HG02642 (cell line): ENCODE measurements at regions not wholly inside any gene's neighbourhood (a gene's known extent, or its start where the extent isn't known, plus 50 kb on each side); places are given as distances from the start of the nearest gene placed in this dataset.
"Not testable (repeated sequence)": the region's sequence is repeated elsewhere in the genome, so short reads cannot be mapped to it uniquely, and the experiment has no call there.

ENCODE experiments used
- ATAC-seq: cut with Tn5 transposase; IDR thresholded peaks from one replicate; pipeline ENCODE4 v1.9.1; 2021; ENCODE audit warnings: mild to moderate bottlenecking; ENCODE audit not compliant: unreplicated experiment, poor library complexity

DNA sequence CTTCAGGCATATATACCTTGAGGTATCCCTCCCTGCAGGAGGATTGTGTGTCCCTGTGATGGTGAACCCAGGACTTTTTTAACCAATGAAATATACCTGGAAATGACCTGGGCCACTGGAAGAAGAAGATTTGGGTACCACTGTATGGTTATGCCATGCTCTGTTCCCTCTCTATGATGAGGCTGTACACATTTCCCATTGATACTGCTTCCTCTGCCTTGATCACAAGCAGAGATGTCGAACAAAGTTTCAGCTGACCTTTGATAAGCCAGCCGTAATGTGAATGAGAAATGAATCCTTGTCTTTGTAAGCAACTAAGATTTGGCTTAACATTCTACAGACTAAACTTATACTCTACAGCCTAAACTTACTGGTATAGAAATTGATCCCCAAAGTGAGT lies 78.4 kb upstream of the SPOPL start:
- no peak for ATAC-seq

DNA sequence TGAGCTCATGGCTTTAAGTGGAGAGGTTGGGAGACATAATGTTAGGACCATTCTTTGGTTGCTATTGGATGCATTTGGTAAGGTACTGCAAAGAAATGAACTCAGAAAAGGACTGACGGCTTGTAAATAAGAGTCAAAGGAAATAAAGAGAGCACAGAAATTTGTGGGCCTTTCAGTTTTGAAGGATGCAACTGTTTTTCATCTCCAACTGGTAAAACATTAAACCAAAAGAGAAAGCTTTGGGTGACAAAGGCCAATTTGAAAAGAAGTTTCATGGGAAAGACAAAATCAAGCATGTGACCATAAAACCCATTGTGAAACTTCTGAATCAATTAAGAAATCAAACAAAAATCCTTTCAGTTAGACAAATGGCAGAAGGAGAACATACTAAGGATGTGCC lies 77.8 kb upstream of the SPOPL start:
- ATAC-seq: no peak

DNA sequence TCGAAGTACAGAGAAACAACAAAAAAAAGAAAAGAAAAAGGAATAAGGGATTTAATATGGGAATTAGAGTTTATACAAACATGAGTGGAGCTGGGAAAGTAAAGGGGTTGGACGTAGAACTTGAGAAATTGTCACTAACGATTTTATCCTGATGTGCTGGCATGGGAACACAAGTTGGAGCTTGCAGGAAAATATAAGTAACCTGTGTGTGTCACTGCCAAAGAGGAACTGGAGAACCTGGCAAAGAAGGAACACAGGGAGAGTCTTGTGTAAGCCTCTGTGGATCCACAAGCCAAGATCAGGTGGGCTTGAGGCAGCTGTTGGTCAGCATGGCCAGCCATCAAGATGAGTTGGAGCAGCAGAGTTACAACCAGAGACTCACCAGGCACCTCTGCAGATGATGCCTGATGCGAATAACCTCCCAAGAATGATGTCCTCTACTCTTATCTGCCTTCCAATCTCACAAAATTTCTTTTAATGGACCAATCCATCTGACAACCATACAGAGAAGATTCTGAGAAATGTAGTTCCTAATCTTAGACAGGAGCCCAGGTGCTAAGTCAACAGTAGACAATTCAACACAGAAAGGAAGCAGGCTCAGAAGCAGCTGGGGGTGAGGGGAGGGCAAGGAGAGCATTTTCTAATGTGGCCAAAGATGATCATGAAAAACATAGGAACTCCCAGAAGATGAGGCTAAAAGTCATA lies 77.0 kb upstream of the SPOPL start:
- ATAC-seq: no peak

DNA sequence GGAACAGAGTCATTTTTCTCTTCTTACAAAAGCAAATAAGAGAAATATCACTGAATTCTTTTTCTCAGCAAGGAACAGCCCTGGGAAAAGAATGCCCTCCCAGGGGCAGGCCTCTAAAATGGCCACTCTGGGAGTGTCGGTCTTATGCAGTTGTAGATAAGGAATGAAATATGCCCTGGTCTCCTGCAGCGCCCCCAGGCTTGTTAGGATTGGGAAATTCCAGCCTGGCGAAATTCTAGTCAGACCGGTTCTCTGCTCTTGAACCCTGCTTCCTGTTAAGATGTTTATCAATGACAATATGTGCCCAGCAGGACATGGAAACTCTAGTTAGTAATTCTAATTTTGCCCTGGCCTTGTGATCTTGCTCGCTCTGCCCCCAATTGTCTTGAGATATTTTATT lies 75.5 kb upstream of the SPOPL start:
- ATAC-seq: not testable (repeated sequence)

DNA sequence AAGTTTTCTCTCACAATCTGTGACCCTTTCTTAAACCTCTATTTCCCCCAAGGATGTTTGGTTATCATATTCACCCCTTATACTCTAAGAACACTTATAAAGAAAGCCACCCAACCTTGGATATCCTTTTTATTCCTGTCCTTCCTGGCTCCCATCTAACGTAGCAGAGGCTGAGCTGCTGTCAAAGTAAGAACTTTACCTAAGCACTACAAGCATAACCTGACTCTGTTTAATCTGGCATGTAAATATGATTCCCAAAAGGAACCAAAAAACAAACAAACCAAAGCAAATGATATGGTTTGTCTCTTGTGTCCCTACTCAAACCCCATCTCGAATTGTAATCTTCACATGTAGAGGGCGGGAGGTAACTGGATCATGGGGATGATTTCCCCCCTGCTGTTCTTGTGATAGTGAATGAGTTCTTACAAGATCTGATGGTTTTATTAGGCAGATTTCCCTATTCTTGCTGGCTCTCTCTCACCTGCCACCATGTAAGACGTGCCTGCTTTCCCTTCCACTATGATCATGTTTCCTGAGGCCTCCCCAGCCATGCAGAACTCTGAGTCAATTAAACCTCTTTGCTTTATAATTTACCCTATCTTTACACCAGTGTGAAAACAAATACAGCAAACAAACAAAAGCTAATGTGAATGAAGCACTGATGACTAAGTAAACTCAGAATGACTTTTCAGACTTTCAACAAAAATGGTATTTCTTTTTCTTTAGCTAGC lies 72.7 kb upstream of the SPOPL start:
- ATAC-seq: no peak

DNA sequence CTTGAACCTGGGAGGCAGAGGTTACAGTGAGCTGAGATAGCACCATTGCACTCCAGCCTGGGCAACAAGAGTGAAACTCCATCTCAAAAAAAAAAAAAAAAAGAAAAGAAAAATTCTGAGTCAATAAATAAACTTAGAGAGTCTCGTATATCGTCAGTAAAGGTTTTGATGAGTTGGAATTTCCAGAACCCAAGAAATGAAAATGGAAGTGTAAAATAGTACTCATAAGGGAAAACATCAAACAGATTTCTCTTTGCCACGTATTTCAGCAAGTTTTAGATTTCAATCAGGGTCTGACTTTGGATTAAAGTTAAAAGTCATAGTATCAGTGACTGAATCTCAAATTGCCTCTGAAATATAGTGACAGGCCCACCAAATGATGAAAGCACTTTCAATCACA lies 71.4 kb upstream of the SPOPL start:
- ATAC-seq: no peak

DNA sequence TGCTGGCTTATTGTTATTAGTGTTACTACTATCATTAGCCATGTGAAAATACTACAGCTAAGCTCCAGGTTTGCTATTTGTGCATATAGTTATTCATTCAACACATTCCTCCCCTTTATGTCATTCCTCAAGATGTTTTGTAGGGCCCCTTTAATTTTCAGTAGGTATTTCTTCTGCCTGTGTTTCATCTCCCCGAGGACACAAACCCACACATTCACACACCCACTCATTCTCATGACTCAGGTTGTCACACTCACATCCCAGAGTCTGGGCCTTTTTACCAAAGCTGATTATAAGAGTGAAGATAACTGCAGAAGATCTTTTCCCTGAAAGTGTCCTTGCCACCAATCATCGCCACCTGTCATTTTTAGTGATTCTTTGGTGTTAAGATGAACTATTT lies 68.6 kb upstream of the SPOPL start:
- no peak for ATAC-seq

DNA sequence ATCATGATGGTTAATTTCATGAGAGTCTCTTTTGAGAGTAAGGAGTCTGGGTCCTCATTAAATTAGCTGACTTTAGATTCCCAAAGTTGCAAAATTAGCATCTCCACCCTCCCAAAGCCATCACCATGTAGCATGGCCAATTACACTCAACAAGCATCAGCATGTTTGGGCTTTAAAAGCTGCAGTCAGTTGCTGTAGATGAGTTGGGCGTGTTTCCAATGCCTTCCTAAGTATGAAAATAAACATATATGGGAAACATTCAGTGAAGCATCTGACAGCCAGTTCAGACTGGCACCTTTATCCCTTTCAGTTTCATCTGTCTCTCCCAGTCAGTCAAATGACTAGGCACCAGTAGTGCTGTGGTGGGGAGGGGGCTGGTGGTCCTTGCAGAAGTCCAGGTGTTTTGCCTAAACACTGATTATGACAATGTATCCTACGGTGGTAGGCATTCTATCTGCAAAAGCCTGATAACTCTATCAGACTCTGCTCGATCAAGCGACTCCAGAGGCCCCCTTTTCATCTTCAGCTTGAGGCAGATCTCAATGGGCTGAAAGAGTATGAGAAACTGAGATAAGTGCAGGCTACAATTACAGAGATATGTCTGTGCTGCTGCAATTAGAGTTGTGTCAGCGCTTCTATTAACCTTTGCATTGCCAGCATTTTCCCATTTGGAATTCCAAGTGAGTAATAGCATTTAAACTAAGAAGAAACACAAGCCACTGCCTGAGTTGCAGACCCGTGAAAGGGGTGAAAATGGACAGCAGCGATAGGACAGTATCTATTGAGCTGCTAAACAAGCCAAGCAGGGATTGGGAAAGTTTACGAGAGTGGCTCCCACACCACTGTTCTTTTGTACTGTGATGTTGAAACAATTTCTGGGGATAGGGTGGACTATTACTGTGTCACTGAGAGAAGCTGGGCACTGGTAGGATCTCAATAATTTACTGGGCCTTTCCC lies 67.3 kb upstream of the SPOPL start:
- no peak for ATAC-seq

DNA sequence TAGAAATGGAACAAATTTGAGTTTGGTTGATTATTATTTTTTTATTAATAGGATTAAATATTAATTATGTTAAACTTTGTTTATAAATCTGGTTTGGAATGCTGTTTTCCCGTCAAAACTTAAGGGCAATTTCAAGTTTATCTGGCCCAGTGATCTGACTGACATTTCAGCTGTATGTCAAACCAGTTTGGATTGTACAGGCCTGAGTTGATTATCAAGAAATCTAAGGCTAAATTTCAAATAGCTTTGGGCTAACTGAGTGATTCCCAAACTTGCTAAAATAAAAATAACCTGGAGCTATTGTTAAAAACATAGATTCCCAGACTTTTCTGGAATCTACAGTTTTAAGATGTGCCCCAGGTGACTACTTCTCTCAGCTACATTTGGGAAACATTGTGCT lies 65.9 kb upstream of the SPOPL start:
- no peak for ATAC-seq

DNA sequence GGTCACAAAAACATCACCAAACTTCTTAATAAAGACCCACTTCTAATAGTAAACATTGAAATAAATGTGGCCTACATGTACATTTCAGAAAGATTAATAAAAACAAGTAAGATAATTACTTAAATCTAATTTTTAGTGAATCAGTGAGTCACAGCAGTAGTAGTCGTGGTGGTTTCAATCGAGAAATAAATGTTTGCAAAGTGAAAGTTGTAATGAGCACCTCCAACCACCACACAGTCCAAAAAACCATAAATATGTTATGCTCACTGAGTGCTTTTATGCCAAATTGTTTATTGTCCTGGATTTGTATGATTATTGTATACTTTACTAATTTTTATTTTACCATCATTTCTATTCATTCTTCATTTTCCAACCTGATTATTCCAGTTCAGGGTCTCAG lies 61.8 kb upstream of the SPOPL start:
- no peak for ATAC-seq

DNA sequence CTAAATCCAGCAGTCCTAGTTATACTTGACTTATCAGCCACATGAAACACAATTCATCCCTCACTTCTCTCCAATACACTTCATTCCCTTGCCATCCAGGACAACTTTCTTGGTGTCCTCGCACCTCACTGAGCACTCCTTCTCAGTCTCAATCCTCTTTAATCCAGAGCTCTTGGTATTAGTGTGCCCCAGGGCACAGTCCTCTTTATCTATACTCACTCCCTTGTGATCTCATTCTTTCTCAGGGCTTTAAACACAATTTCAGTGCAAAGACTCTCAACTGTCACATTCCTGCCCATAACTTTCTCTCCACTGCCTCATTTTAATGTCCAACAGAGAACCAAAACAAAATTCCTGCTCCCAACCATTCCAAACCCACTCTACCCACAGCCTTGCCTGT lies 60.8 kb upstream of the SPOPL start:
- no peak for ATAC-seq

DNA sequence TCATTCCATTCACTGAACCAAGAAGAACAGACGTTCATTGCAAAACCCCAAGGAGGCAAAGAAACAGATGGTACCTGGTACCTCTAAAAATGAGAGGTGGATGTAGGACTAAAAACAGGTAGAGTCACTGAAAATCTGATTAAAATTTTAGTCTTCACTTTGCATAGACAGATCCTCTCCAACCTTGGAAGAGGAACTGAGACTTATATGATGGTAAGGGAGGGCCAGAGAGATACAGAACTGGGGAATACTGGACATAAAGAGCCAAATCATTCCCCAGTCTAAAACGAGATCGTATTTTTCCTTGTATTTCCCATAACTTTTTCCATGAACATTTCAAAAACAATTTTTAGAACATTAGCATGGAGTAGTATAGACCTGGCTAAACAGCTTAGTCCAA lies 59.7 kb upstream of the SPOPL start:
- no peak for ATAC-seq

DNA sequence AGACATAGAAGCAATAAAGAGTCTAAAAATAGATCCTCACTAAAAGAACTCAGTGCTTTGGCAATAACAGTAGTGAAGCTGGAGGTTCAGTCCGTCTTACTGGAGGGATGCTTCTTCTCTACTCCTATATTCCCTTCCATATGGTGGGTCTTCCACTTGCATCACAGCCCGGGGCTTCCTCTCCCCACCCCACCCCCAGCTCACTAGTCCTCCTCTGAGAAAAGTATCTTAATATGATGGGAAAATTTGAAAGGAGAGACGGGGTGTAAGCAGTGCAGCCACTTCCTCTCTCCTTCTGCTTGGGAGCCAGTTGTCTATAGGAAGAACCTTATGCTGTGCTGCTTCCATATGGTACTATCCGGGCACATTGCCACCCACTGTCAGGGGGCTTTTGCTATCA lies 57.2 kb upstream of the SPOPL start:
- no peak for ATAC-seq

DNA sequence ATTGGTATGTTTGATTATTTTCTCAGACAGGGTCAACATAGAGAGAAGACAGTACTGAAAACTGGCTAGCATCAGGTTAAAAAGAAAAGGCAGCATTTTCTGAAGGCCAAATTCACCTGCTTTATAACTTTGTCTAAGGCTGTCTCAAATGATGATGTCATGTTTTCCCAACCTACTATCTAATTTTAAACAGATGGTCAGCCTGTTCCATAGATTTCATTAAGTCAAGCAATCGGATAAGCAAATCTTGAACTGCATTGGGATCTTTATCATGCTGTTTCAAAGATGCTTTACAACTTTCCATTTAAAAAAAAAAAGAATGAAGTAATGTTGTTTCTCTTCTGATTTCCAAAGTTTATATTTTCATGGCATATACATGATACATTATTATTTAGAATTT lies 56.3 kb upstream of the SPOPL start:
- ATAC-seq: no peak

DNA sequence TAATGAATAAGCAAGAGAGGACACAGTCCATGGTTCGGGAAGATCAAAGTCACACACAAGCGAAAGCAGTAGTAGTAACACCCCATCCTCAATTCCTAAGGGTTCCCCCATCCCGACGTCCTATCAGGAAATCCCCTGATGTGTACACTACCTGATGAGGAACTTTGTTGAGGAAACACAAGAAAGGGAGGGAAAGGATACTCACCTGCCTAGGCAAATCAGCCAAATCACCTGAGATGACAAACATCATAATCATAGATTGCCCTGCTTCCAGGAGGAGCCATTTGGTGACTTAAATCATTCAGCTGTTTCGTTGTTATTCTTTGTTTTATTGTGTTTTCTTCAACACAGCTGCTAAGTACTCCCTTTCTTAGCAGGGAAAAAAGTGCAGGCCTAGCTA lies 55.5 kb upstream of the SPOPL start:
- ATAC-seq: no peak

DNA sequence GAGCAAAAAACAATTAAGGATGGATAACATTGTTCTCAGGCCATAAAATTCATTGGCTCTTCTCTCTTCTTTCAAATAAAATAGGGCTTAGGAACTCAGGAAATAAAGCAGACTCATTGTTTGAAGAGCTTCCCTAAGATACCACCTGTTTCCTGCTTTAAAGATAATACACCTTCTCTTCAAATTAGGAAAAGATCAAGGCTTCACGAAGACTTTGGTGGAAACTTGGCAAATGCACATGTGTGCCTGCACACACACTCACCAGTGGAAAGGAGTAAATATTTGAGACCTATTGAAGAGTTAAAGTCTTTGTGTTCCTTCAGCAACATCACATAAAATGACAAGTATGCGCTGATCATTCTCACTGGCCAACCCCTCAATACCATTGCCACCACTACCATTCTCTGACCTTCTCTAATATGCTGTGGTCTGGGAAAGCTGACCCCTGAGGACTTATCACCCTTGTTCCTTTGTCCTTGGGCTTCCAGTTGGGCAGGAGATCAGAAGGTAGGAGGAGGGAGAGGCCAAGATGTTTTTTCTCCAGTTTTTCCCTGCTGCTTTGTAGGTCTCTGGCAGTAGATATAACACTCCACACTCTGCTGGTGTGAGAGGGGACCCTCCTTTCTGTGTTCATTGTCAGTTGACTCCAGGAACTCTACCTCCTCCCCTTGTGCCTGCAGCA lies 53.5 kb upstream of the SPOPL start:
- ATAC-seq: no peak
